Amygdala (tissue), 56 donors: ENCODE measurements at regions not wholly inside any gene's neighbourhood (a gene's known extent, or its start where the extent isn't known, plus 50 kb on each side); places are given as distances from the start of the nearest gene placed in this dataset.
"Not testable (repeated sequence)": the region's sequence is repeated elsewhere in the genome, so short reads cannot be mapped to it uniquely, and the experiment has no call there.

Source experiments
- DNase-seq, 56 donors: peaks; one replicate each; lab custom pipeline; 2025; lab: John Stamatoyannopoulos, UW

- not testable (repeated sequence) for DNase-seq
Measured at GRCh38 chr12:91452464-91452863, 269.8 kb upstream of the DCN start.

- DNase-seq = no peak
Measured at GRCh38 chr12:91441993-91442952, 259.7 kb upstream of the DCN start.

GRCh38 chr12:91441246-91441645, 258.6 kb upstream of the DCN start:
- no peak for DNase-seq

GRCh38 chr12:91434081-91434480, 251.5 kb upstream of the DCN start:
- DNase-seq = no peak

GRCh38 chr12:91432755-91433154, 250.1 kb upstream of the DCN start:
- DNase-seq = no peak

- DNase-seq = no peak
Measured at GRCh38 chr12:91432089-91432488, 249.5 kb upstream of the DCN start.

- no peak for DNase-seq
Measured at GRCh38 chr12:91424506-91424905, 241.9 kb upstream of the DCN start.

GRCh38 chr12:91423693-91424050, 241.1 kb upstream of the DCN start:
- DNase-seq = no peak

GRCh38 chr12:91422811-91423692, 240.4 kb upstream of the DCN start:
- DNase-seq = no peak

- DNase-seq = no peak
Measured at GRCh38 chr12:91422127-91422526, 239.5 kb upstream of the DCN start.

GRCh38 chr12:91419809-91420208, 237.2 kb upstream of the DCN start:
- no peak for DNase-seq

- no peak for DNase-seq
Measured at GRCh38 chr12:91418221-91419090, 235.8 kb upstream of the DCN start.

- DNase-seq = no peak
Measured at GRCh38 chr12:91417650-91418049, 235.0 kb upstream of the DCN start.

- no peak for DNase-seq
Measured at GRCh38 chr12:91414636-91415035, 232.0 kb upstream of the DCN start.

GRCh38 chr12:91413581-91414546, 231.2 kb upstream of the DCN start:
- no peak for DNase-seq

- DNase-seq = no peak
Measured at GRCh38 chr12:91406920-91407341, 224.3 kb upstream of the DCN start.

- DNase-seq = no peak
Measured at GRCh38 chr12:91404441-91404840, 221.8 kb upstream of the DCN start.

GRCh38 chr12:91401190-91401589, 218.6 kb upstream of the DCN start:
- DNase-seq = no peak

- DNase-seq = no peak
Measured at GRCh38 chr12:91400271-91400670, 217.7 kb upstream of the DCN start.
